ENCODE measurements at regions not wholly inside any gene's neighbourhood (a gene's known extent, or its start where the extent isn't known, plus 50 kb on each side); places are given as distances from the start of the nearest gene placed in this dataset.

GRCh38 chr21:28636752-28637691 is 355.7 kb downstream of the LTN1 start:
- TF ChIP-seq YY1 (IDR thresholded peaks at IDR 0.05; ENCODE audit: low read depth) (no peak), CREB1 (IDR thresholded peaks at IDR 0.05; ENCODE audit: low read depth) (no peak), NFIC (IDR thresholded peaks at IDR 0.05) (no peak), MAX (IDR thresholded peaks at IDR 0.05) (no peak), CEBPB (IDR thresholded peaks at IDR 0.05) (no peak), EP300 (IDR thresholded peaks at IDR 0.05; ENCODE audit: borderline replicate concordance) (no peak), FOXM1 (IDR thresholded peaks at IDR 0.05; ENCODE audit: borderline replicate concordance, low read depth) (no peak), USF1 (IDR thresholded peaks at IDR 0.05) (no peak), EGR1 (IDR thresholded peaks at IDR 0.05) (no peak), TEAD4 (IDR thresholded peaks at IDR 0.05) (no peak), ZBTB7A (IDR thresholded peaks at IDR 0.05; ENCODE audit: low read depth) (no peak)

GRCh38 chr21:28635541-28635940 is 357.1 kb downstream of the LTN1 start:
- TF ChIP-seq EGR1 (IDR thresholded peaks at IDR 0.05): no peak
- TF ChIP-seq REST (IDR thresholded peaks at IDR 0.05; ENCODE audit: low read depth): no peak
- TF ChIP-seq TCF12 (IDR thresholded peaks at IDR 0.05; ENCODE audit: low read depth): no peak
- no peak for TF ChIP-seq ZBTB7A (IDR thresholded peaks at IDR 0.05; ENCODE audit: low read depth)
- no peak for TF ChIP-seq TEAD4 (IDR thresholded peaks at IDR 0.05)
- no peak for TF ChIP-seq EP300 (IDR thresholded peaks at IDR 0.05; ENCODE audit: borderline replicate concordance)
- TF ChIP-seq TAF1 (IDR thresholded peaks at IDR 0.05; ENCODE audit: low read depth): no peak
- no peak for TF ChIP-seq NFIC (IDR thresholded peaks at IDR 0.05)
- no peak for TF ChIP-seq RAD21 (IDR thresholded peaks at IDR 0.05; ENCODE audit: low read depth)
- TF ChIP-seq CREB1 (IDR thresholded peaks at IDR 0.05; ENCODE audit: low read depth): no peak
- TF ChIP-seq FOXM1 (IDR thresholded peaks at IDR 0.05; ENCODE audit: borderline replicate concordance, low read depth): no peak
- TF ChIP-seq CEBPB (IDR thresholded peaks at IDR 0.05): no peak
- TF ChIP-seq USF1 (IDR thresholded peaks at IDR 0.05): no peak
- no peak for TF ChIP-seq YY1 (IDR thresholded peaks at IDR 0.05; ENCODE audit: low read depth)
- TF ChIP-seq MAX (IDR thresholded peaks at IDR 0.05): no peak

GRCh38 chr21:28633839-28634555 is 358.7 kb downstream of the LTN1 start:
- TF ChIP-seq FOXM1 (IDR thresholded peaks at IDR 0.05; ENCODE audit: borderline replicate concordance, low read depth) (no peak), USF1 (IDR thresholded peaks at IDR 0.05) (no peak), EP300 (IDR thresholded peaks at IDR 0.05; ENCODE audit: borderline replicate concordance) (no peak), TCF12 (IDR thresholded peaks at IDR 0.05; ENCODE audit: low read depth) (no peak), MAX (IDR thresholded peaks at IDR 0.05) (no peak), TEAD4 (IDR thresholded peaks at IDR 0.05) (no peak), REST (IDR thresholded peaks at IDR 0.05; ENCODE audit: low read depth) (no peak), NFIC (IDR thresholded peaks at IDR 0.05) (no peak), CEBPB (IDR thresholded peaks at IDR 0.05) (no peak), YY1 (IDR thresholded peaks at IDR 0.05; ENCODE audit: low read depth) (no peak), CREB1 (IDR thresholded peaks at IDR 0.05; ENCODE audit: low read depth) (no peak)

- TF ChIP-seq TCF12 (IDR thresholded peaks at IDR 0.05; ENCODE audit: low read depth) (no peak), MAX (IDR thresholded peaks at IDR 0.05) (no peak), EP300 (IDR thresholded peaks at IDR 0.05; ENCODE audit: borderline replicate concordance) (no peak), ZBTB7A (IDR thresholded peaks at IDR 0.05; ENCODE audit: low read depth) (no peak), FOXM1 (IDR thresholded peaks at IDR 0.05; ENCODE audit: borderline replicate concordance, low read depth) (no peak)
These were observed 359.8 kb downstream of the LTN1 start for GRCh38 chr21:28632755-28633408.

All from Ishikawa (cell line).